Naive B cell (primary cell): ENCODE measurements at regions not wholly inside any gene's neighbourhood (a gene's known extent, or its start where the extent isn't known, plus 50 kb on each side); places are given as distances from the start of the nearest gene placed in this dataset.

Experiments used
- ATAC-seq, 2 donors: fragments of 150-1000 bp; cut with Tn5 transposase; 2 replicates each; pipeline ENCODE4 v1.10.0; 2021; ENCODE audit warnings: low read depth in 2 of 2, mild to moderate bottlenecking in 2 of 2, moderate library complexity in 2 of 2
- DNase-seq: peaks from one replicate; pipeline ENCODE4 v3.0.0; 2022
- H3K27ac Mint-ChIP-seq, 6 donors: one replicate each; pipeline ENCODE4 v1.8.0; 2020 to 2022; ENCODE audit warnings: mild to moderate bottlenecking in 6 of 6, mixed read lengths in 6 of 6, moderate library complexity in 5 of 6, inconsistent platforms in 2 of 6
- H3K27me3 Mint-ChIP-seq, 3 donors: one replicate each; pipeline ENCODE4 v1.8.0; 2021 to 2022; ENCODE audit warnings: mixed read lengths in 3 of 3, mild to moderate bottlenecking in 1 of 3
- H3K36me3 Mint-ChIP-seq, 2 donors: one replicate each; pipeline ENCODE4 v1.8.0; 2020 to 2022; ENCODE audit warnings: mixed read lengths in 2 of 2, inconsistent platforms in 1 of 2, mild to moderate bottlenecking in 1 of 2
- H3K4me1 Mint-ChIP-seq, 3 donors: one replicate each; pipeline ENCODE4 v1.8.0; 2020 to 2022; ENCODE audit warnings: mixed read lengths in 3 of 3, inconsistent platforms in 1 of 3, mild to moderate bottlenecking in 1 of 3, moderate library complexity in 1 of 3
- H3K4me3 Mint-ChIP-seq, 8 donors: one replicate each; pipeline ENCODE4 v1.8.0; 2020 to 2022; ENCODE audit warnings: mild to moderate bottlenecking in 8 of 8, mixed read lengths in 8 of 8, moderate library complexity in 8 of 8, inconsistent platforms in 2 of 8
- H3K9me3 Mint-ChIP-seq, 7 donors: one replicate each; pipeline ENCODE4 v1.8.0; 2020 to 2022; ENCODE audit warnings: mixed read lengths in 7 of 7, mild to moderate bottlenecking in 5 of 7, inconsistent platforms in 2 of 7, moderate library complexity in 1 of 7

DNA sequence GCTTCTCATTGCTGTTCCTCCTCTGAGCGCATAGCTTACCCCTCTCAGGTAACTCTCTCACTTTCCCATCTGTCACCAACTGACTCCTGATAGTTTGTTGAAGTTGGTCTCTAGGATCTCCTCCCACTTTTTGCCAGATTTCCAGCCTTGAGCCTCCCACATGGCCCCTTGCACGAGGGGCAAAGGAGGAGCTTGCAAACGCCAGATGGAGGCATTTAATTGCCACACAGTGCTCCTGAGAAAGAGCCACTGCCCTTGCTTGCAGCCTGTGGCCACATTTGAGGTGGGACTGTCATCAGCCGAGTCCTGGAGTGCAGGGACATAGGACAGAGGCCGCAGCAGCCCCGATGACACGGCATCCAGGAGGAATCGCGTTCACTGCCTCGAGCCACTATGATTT is 348.7 kb downstream of the SMOC2 start:
- no peaks in the 10 kb centered on the region for H3K27me3 Mint-ChIP-seq
- H3K4me3 Mint-ChIP-seq: no peak overlapping the region
- H3K27ac Mint-ChIP-seq: peak overlapping the region in 1 of 6 donors; percentile 20
- no peaks in the 10 kb centered on the region for H3K36me3 Mint-ChIP-seq
- DNase-seq (no peak), ATAC-seq (no peak)
- H3K4me1 Mint-ChIP-seq: no peaks in the 10 kb centered on the region
- peaks cover 0 to 10% (median 2%) of the 10 kb centered on the region in 7 donors for H3K9me3 Mint-ChIP-seq

DNA sequence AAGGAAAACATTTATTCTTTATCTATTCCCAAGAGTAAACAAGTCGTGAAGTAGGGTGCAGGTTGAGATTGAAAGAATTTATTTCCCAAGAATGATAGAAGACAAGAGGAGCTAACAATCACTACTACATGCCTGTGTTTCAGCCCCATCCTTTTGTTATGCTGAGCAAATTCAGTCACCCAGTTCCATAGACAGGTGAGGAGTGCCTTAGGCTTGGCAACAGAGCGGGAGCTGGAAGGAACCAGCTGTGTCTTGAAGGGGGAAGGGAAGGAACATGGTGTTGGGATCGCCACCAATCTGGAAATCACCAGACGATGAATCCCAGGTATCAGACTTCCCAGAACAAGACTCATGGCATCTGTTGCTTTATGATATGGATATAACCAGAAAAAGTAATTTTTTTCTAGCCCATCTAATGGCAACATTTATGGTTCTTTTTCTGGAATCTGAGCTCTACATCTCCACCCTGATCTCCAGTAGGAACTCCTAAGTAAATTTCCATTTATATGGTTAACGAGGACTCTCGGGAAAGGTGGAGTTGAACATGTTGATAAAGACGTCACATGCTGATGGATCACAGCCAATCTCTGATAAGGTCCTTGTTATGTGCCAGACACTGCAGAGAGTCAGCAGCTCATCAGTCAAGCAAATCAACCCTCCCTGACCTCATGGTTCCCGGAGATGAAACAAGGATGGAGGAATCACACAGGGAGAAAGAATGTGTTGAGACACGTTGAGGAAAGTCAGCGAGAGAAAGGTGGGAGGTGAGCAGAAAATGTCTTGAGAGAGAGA is 344.9 kb downstream of the SMOC2 start:
- peaks cover 0 to 10% (median 3%) of the 10 kb centered on the region in 7 donors for H3K9me3 Mint-ChIP-seq
- no peak overlapping the region for H3K4me3 Mint-ChIP-seq
- no peak for DNase-seq
- H3K27ac Mint-ChIP-seq: no peak overlapping the region
- no peaks in the 10 kb centered on the region for H3K4me1 Mint-ChIP-seq
- no peaks in the 10 kb centered on the region for H3K36me3 Mint-ChIP-seq
- no peaks in the 10 kb centered on the region for H3K27me3 Mint-ChIP-seq
- ATAC-seq: no peak

DNA sequence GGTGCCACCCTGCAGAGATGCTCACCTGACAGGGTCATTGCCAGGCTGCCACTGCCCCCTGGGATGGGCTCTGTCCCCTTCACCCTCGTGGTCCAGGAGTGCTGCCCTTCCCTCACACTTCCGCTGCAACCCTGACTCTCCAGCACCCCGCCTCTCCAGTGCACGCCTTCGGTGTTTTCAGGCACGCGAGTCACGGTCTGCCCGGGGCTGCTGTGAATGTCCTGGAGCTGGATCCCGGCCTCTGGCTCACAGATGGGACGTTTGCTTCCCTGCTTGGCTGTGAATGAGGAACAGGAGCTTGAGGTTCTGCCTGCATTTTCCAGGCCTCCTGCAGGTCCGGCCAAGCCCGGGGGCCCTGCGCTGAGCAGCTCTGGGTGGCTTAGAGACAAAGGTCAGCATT is 343.4 kb downstream of the SMOC2 start:
- ATAC-seq (no peak), DNase-seq (no peak)
- H3K27ac Mint-ChIP-seq: no peak overlapping the region
- peaks cover 0 to 10% (median 4%) of the 10 kb centered on the region in 7 donors for H3K9me3 Mint-ChIP-seq
- H3K4me3 Mint-ChIP-seq: no peak overlapping the region
- no peaks in the 10 kb centered on the region for H3K27me3 Mint-ChIP-seq
- no peaks in the 10 kb centered on the region for H3K36me3 Mint-ChIP-seq
- H3K4me1 Mint-ChIP-seq: no peaks in the 10 kb centered on the region

DNA sequence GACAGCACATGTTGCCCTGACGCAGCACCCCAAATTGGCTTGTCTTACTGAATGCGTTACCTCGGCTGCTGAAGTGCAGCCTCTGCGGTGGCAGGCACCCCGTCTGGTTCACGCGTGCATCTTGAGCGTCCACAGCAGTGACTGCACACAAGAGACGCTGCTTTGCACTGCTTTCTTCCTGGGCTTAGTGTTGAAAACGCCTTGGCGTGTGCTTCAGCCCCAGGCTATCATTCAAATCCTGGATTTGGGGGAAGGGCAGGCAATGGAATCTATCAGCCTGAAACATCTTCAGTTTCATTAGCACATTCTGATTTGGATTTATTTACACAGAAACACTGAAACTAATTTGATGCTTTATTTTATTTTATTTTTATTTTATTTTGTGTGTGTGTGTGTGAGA is 342.7 kb downstream of the SMOC2 start:
- no peak for ATAC-seq

DNA sequence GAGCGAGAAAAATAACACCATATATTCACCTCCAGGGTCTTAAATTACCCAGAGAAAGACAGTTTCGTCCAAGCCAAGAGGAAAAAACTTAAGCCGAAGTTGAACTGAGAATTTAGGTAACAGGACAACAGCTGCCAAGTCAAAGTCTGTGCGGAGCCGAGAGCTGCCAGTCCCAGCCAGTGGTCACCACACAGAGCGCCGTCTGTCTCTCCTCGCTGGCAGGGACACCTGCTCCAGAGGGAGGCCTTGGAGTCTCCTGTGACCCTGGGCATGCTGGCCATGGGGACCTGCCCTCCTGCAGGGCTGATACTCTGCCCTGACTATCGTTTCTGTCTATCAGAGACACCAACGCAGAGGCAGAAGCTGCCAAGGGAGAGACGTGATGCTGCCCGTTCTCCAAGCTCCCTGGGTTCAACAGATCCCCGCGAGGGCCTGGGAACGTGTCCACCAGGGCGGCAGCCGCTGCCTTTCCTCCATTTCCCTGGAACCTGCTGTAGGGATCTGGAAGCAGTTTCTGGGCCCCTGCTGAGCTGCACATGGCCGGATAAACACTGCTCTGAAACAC is 341.3 kb downstream of the SMOC2 start:
- DNase-seq (no peak), ATAC-seq (no peak)
- no peaks in the 10 kb centered on the region for H3K27me3 Mint-ChIP-seq
- H3K36me3 Mint-ChIP-seq: no peaks in the 10 kb centered on the region
- H3K4me3 Mint-ChIP-seq: no peak overlapping the region
- no peak overlapping the region for H3K27ac Mint-ChIP-seq
- no peaks in the 10 kb centered on the region for H3K4me1 Mint-ChIP-seq
- peaks cover 0 to 18% (median 4%) of the 10 kb centered on the region in 7 donors for H3K9me3 Mint-ChIP-seq

More for the DNA sequence above, 342.7 kb downstream of the SMOC2 start:
- no peak overlapping the region for H3K4me3 Mint-ChIP-seq
- no peak for DNase-seq
- H3K27ac Mint-ChIP-seq: no peak overlapping the region
- peaks cover 0 to 17% (median 4%) of the 10 kb centered on the region in 7 donors for H3K9me3 Mint-ChIP-seq
- H3K4me1 Mint-ChIP-seq: no peaks in the 10 kb centered on the region
- H3K27me3 Mint-ChIP-seq: no peaks in the 10 kb centered on the region
- H3K36me3 Mint-ChIP-seq: no peaks in the 10 kb centered on the region

DNA sequence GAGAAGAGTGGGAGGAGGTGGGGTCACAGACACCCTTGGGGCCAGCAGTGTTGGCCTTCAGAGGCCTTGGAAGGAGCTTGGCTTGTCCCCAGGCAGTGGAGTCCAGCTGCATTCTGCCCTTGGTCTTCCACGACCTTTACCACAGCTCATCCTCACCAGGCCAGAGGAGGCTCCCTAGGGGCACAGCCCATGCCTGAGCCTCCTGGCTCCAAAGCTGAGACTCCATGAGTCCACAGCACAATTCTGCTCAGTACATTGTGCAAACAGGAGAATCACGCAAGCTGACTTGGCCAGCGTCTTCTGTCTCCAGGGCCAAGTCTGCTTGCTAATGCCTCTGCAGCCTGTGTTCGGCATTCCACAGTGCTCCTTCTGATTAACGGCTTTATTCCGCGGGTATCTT is 337.2 kb downstream of the SMOC2 start:
- DNase-seq (no peak), ATAC-seq (no peak)
- Mint-ChIP-seq H3K27ac (no peak overlapping the region), H3K4me3 (no peak overlapping the region), H3K27me3 (no peaks in the 10 kb centered on the region), H3K4me1 (no peaks in the 10 kb centered on the region), H3K9me3 (peaks cover 11 to 50% (median 17%) of the 10 kb centered on the region in 7 donors), H3K36me3 (no peaks in the 10 kb centered on the region)

DNA sequence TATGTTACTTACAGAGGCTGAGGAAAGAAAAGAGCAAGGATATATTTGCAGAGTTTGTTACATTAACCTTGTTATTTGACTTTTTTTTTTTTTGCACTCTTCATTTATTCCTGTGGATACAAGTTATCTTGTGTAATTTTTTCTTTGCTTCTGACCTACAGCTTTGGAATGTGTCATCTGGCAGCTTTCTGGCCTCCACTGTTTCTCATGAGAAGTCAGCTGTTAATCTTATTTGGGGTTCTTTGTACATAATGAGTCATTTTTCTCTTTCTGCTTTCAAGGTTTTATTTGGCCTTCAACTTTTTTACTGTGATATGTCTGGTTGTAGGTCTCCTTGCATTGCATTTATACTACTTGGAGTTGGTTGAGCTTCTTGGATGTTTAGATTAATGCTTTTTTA is 333.4 kb downstream of the SMOC2 start:
- ATAC-seq (no peak), DNase-seq (no peak)
- Mint-ChIP-seq H3K27ac (no peak overlapping the region), H3K4me3 (no peak overlapping the region), H3K9me3 (peaks cover 18 to 51% (median 24%) of the 10 kb centered on the region in 7 donors), H3K36me3 (no peaks in the 10 kb centered on the region), H3K27me3 (no peaks in the 10 kb centered on the region), H3K4me1 (no peaks in the 10 kb centered on the region)

DNA sequence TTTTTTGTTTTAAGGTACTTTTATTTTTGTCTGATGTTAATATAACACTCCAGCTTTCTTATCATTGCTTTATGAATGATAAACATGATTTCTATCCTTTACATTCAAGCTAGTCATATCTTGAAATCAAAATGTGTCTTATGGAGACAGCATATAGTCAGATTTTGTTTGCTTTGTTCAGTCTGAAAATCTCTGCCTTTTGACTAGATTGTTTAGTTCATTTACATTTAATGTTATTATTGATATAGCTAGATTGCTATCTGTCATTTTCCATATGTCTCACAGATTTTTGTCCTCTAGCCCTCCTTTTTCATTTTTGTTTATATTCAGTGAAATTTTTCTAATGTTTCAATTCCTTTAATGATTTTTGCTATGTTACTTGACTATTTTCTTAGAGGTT is 332.8 kb downstream of the SMOC2 start:
- H3K4me3 Mint-ChIP-seq: no peak overlapping the region
- no peaks in the 10 kb centered on the region for H3K36me3 Mint-ChIP-seq
- peaks cover 21 to 51% (median 28%) of the 10 kb centered on the region in 7 donors for H3K9me3 Mint-ChIP-seq
- no peaks in the 10 kb centered on the region for H3K4me1 Mint-ChIP-seq
- ATAC-seq: no peak
- no peak for DNase-seq
- H3K27me3 Mint-ChIP-seq: no peaks in the 10 kb centered on the region
- H3K27ac Mint-ChIP-seq: no peak overlapping the region

DNA sequence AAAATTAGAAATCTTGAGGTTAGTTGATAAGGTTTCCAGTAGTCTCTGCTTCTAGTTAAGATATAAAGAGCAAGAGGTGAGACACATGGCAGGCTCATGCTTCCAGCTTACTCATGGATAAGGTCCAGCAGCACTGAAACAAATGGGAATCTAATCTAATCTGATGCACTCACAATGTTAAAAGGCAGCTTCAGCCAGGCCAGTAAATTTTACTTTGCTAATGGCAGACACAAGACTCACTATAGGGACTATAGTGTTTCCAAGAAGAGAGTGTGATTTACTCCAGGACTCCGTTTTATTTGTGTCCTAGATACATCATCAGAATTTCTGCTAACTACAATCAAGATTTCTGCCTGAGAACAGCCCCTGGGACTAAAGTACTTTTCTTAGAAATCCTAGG is 324.8 kb downstream of the SMOC2 start:
- no peaks in the 10 kb centered on the region for H3K27me3 Mint-ChIP-seq

DNA sequence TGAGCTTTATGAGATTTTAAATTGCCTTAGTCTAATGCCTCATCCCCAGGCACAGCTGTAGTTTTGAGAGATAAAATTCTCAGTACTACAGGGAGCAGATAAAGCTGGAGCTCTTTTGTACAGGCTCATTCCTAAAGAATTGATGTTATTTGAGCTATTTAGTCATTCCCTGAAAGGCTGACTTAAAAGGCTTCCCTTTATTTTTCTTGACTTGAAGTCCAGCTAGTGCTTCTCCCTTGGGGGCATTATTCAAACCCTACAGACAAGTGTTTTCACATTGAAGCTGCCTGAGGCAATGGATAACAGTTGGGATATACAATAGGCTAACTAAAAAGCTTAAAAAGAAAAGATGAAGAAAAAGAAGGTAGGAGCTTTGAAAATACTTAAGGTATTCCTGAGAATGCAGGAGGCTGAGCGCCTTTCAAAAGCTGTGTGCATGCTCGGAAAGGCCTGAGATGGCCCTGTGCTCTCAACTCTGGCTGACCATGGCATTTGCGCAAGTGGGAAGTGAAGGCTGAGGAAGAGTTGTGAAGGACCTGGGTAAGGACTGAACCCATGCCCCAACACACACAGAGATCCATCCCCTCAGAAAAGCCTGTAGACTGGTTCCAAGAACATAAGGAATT is 315.1 kb downstream of the SMOC2 start:
- peaks cover 0 to 5% (median 0%) of the 10 kb centered on the region in 3 donors for H3K27me3 Mint-ChIP-seq
- H3K27ac Mint-ChIP-seq: no peak overlapping the region
- no peaks in the 10 kb centered on the region for H3K4me1 Mint-ChIP-seq
- DNase-seq (no peak), ATAC-seq (no peak)
- H3K4me3 Mint-ChIP-seq: no peak overlapping the region
- no peaks in the 10 kb centered on the region for H3K36me3 Mint-ChIP-seq
- H3K9me3 Mint-ChIP-seq: peaks cover 0 to 5% (median 0%) of the 10 kb centered on the region in 7 donors

More for the DNA sequence above, 324.8 kb downstream of the SMOC2 start:
- Mint-ChIP-seq H3K27ac (no peak overlapping the region), H3K4me3 (no peak overlapping the region), H3K4me1 (no peaks in the 10 kb centered on the region), H3K9me3 (peaks cover 5 to 22% (median 11%) of the 10 kb centered on the region in 7 donors), H3K36me3 (no peaks in the 10 kb centered on the region)
- DNase-seq (no peak), ATAC-seq (no peak)

DNA sequence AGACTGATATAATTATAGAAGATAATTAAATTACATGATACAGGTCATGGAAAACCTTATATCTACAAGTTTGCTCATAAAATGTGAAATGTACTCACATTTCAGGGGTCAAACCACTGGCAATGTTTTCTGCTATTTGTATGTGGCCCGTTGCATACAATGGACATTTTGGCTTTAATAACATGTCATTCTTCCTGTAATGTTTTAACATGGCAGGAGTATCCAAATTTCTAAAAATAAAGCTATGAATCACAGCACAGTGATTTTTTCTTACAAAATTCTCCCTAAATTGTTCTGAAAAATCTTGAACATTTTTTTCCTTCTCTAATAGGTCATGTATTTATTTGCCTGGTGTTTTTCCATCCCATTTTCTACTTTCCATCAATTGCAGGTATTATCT is 305.7 kb downstream of the SMOC2 start:
- no peaks in the 10 kb centered on the region for H3K4me1 Mint-ChIP-seq
- ATAC-seq (no peak), DNase-seq (no peak)
- H3K9me3 Mint-ChIP-seq: peaks cover 0 to 12% (median 7%) of the 10 kb centered on the region in 7 donors
- no peaks in the 10 kb centered on the region for H3K27me3 Mint-ChIP-seq
- H3K36me3 Mint-ChIP-seq: no peaks in the 10 kb centered on the region
- no peak overlapping the region for H3K27ac Mint-ChIP-seq
- no peak overlapping the region for H3K4me3 Mint-ChIP-seq

DNA sequence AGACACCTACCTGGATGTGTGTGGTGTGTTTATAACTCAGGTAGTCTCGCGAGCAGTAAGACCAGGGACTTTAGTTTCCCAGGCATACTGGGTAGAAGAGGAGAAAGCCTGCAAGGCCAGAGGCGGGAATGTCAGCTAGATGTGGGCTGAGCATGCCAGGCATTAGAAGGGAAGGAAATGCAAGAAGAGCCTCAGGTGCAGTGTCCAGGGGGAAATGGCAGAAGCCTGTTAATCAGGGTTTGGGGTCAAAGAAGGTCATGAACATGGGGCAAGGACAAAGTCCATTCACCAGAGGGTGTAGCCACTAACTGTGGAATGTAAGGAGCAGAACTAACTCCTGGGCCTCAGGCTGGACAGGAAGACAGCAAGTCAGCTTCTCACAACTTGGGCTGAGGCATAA is 305.0 kb downstream of the SMOC2 start:
- no peaks in the 10 kb centered on the region for H3K27me3 Mint-ChIP-seq
- no peak for DNase-seq

DNA sequence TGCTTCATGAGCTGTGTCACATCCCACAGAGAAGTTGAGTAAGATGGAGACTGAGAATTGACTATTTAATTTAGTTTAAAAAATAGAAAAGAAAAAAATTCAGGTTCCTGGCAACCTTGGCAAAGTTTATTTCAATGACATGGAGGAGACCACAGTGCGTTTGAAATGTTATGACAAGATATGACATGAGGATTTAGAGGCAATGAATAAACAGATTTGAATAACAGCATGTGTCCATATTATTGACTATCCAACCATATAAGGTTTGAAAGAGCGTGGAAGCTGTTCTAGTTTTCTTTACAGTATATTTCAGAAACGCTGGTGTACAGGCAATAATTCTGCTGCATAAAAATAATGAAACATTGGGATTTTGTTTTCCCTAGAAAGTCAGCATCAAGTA is 303.9 kb downstream of the SMOC2 start:
- no peaks in the 10 kb centered on the region for H3K27me3 Mint-ChIP-seq
- ATAC-seq (no peak), DNase-seq (no peak)
- H3K9me3 Mint-ChIP-seq: peaks cover 3 to 11% (median 7%) of the 10 kb centered on the region in 7 donors
- H3K4me1 Mint-ChIP-seq: no peaks in the 10 kb centered on the region
- no peaks in the 10 kb centered on the region for H3K36me3 Mint-ChIP-seq
- H3K4me3 Mint-ChIP-seq: no peak overlapping the region
- no peak overlapping the region for H3K27ac Mint-ChIP-seq

More for the DNA sequence above, 305.0 kb downstream of the SMOC2 start:
- no peaks in the 10 kb centered on the region for H3K36me3 Mint-ChIP-seq
- H3K9me3 Mint-ChIP-seq: peaks cover 2 to 12% (median 8%) of the 10 kb centered on the region in 7 donors
- no peak overlapping the region for H3K4me3 Mint-ChIP-seq
- no peaks in the 10 kb centered on the region for H3K4me1 Mint-ChIP-seq
- ATAC-seq: no peak
- peak overlapping the region in 1 of 6 donors; percentile 53 for H3K27ac Mint-ChIP-seq
